IgD-negative memory B cell (primary cell): ENCODE measurements at regions not wholly inside any gene's neighbourhood (a gene's known extent, or its start where the extent isn't known, plus 50 kb on each side); places are given as distances from the start of the nearest gene placed in this dataset.

Source experiments
- H3K27ac Mint-ChIP-seq, 3 donors: one replicate each; pipeline ENCODE4 v1.8.0; 2020 to 2022; ENCODE audit warnings: mild to moderate bottlenecking in 3 of 3, mixed read lengths in 3 of 3, moderate library complexity in 1 of 3
- H3K27me3 Mint-ChIP-seq: one replicate; pipeline ENCODE4 v1.8.0; 2021; ENCODE audit warnings: mixed read lengths
- H3K36me3 Mint-ChIP-seq: one replicate; pipeline ENCODE4 v1.8.0; 2020; ENCODE audit warnings: mild to moderate bottlenecking, mixed read lengths
- H3K4me1 Mint-ChIP-seq, 3 donors: one replicate each; pipeline ENCODE4 v1.8.0; 2020 to 2022; ENCODE audit warnings: mixed read lengths in 3 of 3, mild to moderate bottlenecking in 1 of 3
- H3K4me3 Mint-ChIP-seq, 4 donors: one replicate each; pipeline ENCODE4 v1.8.0; 2020 to 2022; ENCODE audit warnings: mild to moderate bottlenecking in 4 of 4, mixed read lengths in 4 of 4, moderate library complexity in 3 of 4
- H3K9me3 Mint-ChIP-seq, 3 donors: one replicate each; pipeline ENCODE4 v1.8.0; 2020 to 2021; ENCODE audit warnings: mixed read lengths in 3 of 3, mild to moderate bottlenecking in 1 of 3

DNA sequence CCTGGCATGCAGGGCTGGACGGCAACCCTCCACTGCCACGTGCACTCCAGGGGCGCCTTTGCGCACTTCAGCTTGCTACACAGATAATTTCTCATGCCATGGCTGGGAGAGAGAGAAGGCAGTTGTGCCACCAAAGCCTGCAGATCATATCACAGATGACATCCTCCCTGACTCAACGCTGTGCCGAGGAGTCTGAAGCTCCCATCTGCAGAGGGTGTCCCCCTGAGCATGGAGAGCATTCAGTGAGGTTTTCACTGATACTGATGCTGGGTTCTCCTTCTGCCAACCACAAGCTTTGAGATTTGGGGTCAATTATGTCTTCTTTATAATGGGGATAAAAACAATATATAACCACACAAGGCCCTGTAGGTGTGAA lies 607.4 kb upstream of the ADAMTS16 start:
- no peaks in the 10 kb centered on the region for H3K36me3 Mint-ChIP-seq

DNA sequence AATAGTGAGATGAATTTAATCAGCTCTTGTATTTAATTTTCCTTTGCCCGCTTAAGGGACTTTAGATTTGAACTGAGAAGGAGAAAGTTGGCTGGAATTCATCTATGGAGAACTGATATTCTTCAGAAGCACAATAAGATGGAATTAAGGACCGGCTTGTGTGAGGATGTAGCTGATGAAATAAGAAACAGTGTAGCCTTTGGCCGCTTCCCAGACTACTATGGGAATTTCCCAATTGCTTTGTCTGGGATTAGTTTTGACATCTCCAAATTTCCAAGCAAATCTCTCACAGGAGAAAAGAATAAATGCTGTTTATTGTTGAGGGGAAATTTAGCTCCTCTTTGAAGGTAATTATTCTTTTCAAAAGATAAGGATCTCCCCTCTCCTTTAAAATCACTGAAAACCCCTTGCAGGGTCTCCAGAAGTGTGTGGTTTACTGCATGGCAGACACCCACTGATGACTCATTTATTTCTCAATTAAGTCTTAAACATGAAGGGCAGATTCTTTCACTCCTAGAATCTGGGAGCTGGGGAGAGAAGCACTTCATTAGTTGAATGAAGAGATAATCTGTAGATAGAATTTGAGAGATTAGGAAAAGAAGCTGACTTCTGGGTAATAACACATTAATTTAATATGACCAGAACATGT lies 606.5 kb upstream of the ADAMTS16 start:
- H3K9me3 Mint-ChIP-seq = peaks cover 0 to 7% (median 2%) of the 10 kb centered on the region in 3 donors
- no peaks in the 10 kb centered on the region for H3K27me3 Mint-ChIP-seq
- no peak overlapping the region for H3K4me3 Mint-ChIP-seq

More for the DNA sequence above, 607.4 kb upstream of the ADAMTS16 start:
- Mint-ChIP-seq H3K4me1 (peaks cover 0 to 2% (median 0%) of the 10 kb centered on the region in 3 donors), H3K27ac (no peak overlapping the region), H3K4me3 (no peak overlapping the region), H3K27me3 (no peaks in the 10 kb centered on the region), H3K9me3 (peaks cover 0 to 7% (median 2%) of the 10 kb centered on the region in 3 donors)

DNA sequence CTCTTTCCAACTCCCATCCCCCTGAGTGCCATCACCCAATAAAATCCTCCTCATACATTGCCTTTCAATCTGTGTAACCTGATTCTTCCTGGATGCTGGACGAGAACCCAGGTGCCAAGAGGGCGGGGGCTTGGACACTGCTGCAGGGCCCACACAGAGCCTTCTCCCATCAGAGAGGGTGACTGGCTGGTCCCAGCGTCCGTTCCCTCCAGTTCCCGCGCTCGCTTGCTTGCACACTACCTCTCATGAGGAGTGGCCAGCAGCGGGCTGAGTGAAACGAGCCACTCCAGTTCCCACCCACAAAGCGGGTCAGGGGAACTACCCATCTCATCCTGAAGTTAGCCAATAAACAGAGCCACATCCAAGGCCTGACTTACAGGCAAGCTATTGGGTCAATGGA lies 602.6 kb upstream of the ADAMTS16 start:
- peaks cover 0 to 2% (median 0%) of the 10 kb centered on the region in 3 donors for H3K4me1 Mint-ChIP-seq
- no peaks in the 10 kb centered on the region for H3K27me3 Mint-ChIP-seq
- no peak overlapping the region for H3K27ac Mint-ChIP-seq
- peaks cover 0 to 7% (median 2%) of the 10 kb centered on the region in 3 donors for H3K9me3 Mint-ChIP-seq
- H3K36me3 Mint-ChIP-seq = no peaks in the 10 kb centered on the region
- H3K4me3 Mint-ChIP-seq = peak overlapping the region in 1 of 4 donors; percentile 52

More for the DNA sequence above, 606.5 kb upstream of the ADAMTS16 start:
- Mint-ChIP-seq H3K4me1 (peaks cover 0 to 2% (median 0%) of the 10 kb centered on the region in 3 donors), H3K27ac (no peak overlapping the region), H3K36me3 (no peaks in the 10 kb centered on the region)

DNA sequence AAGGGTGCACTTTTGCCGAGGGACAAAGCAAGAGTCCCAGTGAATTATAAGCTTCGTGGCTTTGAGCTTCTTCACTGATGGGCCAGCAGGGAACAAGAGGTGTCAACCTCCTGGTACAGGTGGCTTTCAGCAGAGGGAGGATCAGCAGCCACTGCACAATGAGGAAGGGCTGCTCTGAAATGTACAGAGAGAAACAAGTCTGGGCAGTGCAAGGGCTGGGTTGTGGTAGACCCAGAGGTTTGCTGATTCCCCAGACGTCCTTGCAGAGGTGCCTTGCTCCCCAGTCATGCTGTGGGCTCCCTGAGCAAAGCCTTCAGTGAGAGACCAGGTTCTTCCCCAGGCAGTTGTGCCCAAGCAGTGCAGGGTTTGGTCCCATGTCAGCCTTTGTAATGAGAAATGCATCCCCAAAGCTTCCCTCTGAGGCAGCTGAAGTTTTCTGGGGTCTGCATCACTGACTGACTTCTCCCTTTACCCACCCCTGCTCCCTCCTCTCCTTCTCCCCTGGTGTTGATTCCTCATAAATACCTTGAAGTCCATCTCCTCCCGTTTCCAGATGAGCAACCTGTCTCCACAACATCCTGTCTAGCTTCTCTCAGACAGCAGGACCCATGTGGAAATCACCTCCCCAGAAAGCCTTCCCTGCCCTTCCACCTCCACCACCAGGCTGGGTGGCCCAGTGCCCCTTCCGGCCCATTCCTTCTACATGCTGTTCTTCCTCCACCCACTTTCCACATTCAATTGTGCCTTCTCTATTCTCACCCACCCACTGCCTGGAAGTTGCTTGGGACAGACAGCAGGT lies 599.6 kb upstream of the ADAMTS16 start:
- no peaks in the 10 kb centered on the region for H3K27me3 Mint-ChIP-seq
- no peak overlapping the region for H3K4me3 Mint-ChIP-seq
- no peaks in the 10 kb centered on the region for H3K36me3 Mint-ChIP-seq
- H3K4me1 Mint-ChIP-seq = no peaks in the 10 kb centered on the region
- H3K9me3 Mint-ChIP-seq = peaks cover 0 to 4% (median 2%) of the 10 kb centered on the region in 3 donors
- H3K27ac Mint-ChIP-seq = no peak overlapping the region

DNA sequence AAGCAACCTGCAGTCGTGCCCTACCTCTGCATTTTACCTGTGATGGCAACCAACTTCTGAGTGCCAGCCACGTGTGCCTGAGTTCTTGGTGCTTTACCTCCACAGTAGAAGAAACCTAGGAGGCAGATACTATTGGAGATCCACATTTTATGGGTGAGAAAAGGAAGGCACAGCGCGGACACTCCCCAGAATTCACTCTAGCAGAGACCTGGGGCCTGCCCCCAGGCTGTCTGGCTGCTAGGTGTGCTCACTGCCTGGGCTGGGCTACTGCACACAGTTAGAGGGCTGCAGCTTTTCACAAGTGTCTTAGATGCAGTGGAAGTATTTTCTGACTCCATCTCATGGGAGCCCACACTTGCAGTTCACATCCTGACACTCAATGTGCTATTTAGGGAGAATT lies 598.8 kb upstream of the ADAMTS16 start:
- H3K36me3 Mint-ChIP-seq = no peaks in the 10 kb centered on the region
- H3K4me1 Mint-ChIP-seq = no peaks in the 10 kb centered on the region
- no peak overlapping the region for H3K27ac Mint-ChIP-seq
- H3K27me3 Mint-ChIP-seq = no peaks in the 10 kb centered on the region
- H3K4me3 Mint-ChIP-seq = no peak overlapping the region
- H3K9me3 Mint-ChIP-seq = peaks cover 0 to under 1% (median under 1%) of the 10 kb centered on the region in 3 donors

GRCh38 chr5:4542145-4542778 lies 597.9 kb upstream of the ADAMTS16 start:
- H3K36me3 Mint-ChIP-seq = no peaks in the 10 kb centered on the region
- H3K27me3 Mint-ChIP-seq = no peaks in the 10 kb centered on the region
- no peaks in the 10 kb centered on the region for H3K4me1 Mint-ChIP-seq
- peaks cover 0 to 1% (median 0%) of the 10 kb centered on the region in 3 donors for H3K9me3 Mint-ChIP-seq
- H3K27ac Mint-ChIP-seq = no peak overlapping the region
- H3K4me3 Mint-ChIP-seq = no peak overlapping the region

GRCh38 chr5:4544049-4544670 lies 596.0 kb upstream of the ADAMTS16 start:
- H3K9me3 Mint-ChIP-seq = peaks cover 0 to 1% (median 0%) of the 10 kb centered on the region in 3 donors

GRCh38 chr5:4547547-4547946 lies 592.6 kb upstream of the ADAMTS16 start:
- H3K4me1 Mint-ChIP-seq = no peaks in the 10 kb centered on the region
- no peak overlapping the region for H3K27ac Mint-ChIP-seq
- H3K4me3 Mint-ChIP-seq = no peak overlapping the region
- no peaks in the 10 kb centered on the region for H3K27me3 Mint-ChIP-seq
- peaks cover 2% of the 10 kb centered on the region for H3K36me3 Mint-ChIP-seq
- H3K9me3 Mint-ChIP-seq = peaks cover 3 to 5% (median 5%) of the 10 kb centered on the region in 3 donors

More at GRCh38 chr5:4544049-4544670, 596.0 kb upstream of the ADAMTS16 start:
- Mint-ChIP-seq H3K36me3 (no peaks in the 10 kb centered on the region), H3K4me1 (no peaks in the 10 kb centered on the region), H3K27me3 (no peaks in the 10 kb centered on the region), H3K4me3 (no peak overlapping the region), H3K27ac (peak overlapping the region in 1 of 3 donors; percentile 60)

DNA sequence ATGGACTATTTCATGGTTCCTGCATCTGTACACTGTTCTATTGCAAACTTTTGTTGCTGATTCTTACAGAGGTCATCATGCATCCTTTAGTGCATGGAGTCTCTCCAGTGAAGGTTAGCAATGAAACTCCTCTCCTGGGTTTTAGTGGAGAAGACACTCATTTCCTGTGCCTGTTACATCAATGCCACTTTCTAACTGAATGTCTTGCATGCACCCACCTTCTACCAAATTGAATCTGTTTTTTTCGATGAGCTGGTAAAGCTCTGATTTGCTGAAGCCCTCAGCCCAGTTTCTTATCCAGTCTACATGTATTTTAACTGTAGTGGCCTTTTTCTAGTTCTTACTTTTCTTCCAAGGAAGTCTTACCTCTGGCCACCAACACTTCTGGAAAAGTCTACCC lies 591.8 kb upstream of the ADAMTS16 start:
- Mint-ChIP-seq H3K27ac (no peak overlapping the region), H3K36me3 (peaks cover 2% of the 10 kb centered on the region), H3K4me3 (no peak overlapping the region), H3K9me3 (peaks cover 5% of the 10 kb centered on the region in 3 donors), H3K27me3 (no peaks in the 10 kb centered on the region), H3K4me1 (no peaks in the 10 kb centered on the region)

- Mint-ChIP-seq H3K9me3 (peaks cover 5% of the 10 kb centered on the region in 3 donors), H3K27me3 (no peaks in the 10 kb centered on the region), H3K4me3 (no peak overlapping the region), H3K36me3 (peaks cover 2% of the 10 kb centered on the region), H3K27ac (no peak overlapping the region), H3K4me1 (no peaks in the 10 kb centered on the region)
These were observed 590.8 kb upstream of the ADAMTS16 start for GRCh38 chr5:4549351-4549750.

DNA sequence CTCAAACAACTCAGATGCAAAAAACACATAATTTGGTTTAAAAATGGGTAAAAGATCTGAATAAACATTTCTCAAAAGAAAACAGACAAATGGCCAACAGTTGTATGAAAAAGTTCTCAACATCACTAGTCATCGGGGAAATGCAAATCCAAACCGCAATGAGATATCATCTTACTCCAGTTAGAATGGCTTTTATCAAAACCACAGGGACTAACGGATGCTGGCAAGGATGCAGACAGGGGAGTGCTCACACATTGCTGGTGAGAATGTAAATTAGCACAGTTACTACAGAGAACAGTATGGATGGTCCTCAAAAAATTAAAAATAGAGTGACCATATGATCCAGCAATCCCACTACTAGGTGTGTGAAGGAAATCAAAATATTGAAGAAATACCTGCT lies 589.1 kb upstream of the ADAMTS16 start:
- peaks cover 5% of the 10 kb centered on the region in 3 donors for H3K9me3 Mint-ChIP-seq
- H3K4me1 Mint-ChIP-seq = no peaks in the 10 kb centered on the region
- H3K27ac Mint-ChIP-seq = no peak overlapping the region
- H3K4me3 Mint-ChIP-seq = no peak overlapping the region
- H3K36me3 Mint-ChIP-seq = peaks cover 2% of the 10 kb centered on the region
- no peaks in the 10 kb centered on the region for H3K27me3 Mint-ChIP-seq

GRCh38 chr5:4553130-4553529 lies 587.0 kb upstream of the ADAMTS16 start:
- Mint-ChIP-seq H3K9me3 (peaks cover 5% of the 10 kb centered on the region in 3 donors), H3K4me1 (no peaks in the 10 kb centered on the region), H3K27me3 (no peaks in the 10 kb centered on the region), H3K36me3 (peaks cover 2% of the 10 kb centered on the region), H3K27ac (no peak overlapping the region), H3K4me3 (no peak overlapping the region)

DNA sequence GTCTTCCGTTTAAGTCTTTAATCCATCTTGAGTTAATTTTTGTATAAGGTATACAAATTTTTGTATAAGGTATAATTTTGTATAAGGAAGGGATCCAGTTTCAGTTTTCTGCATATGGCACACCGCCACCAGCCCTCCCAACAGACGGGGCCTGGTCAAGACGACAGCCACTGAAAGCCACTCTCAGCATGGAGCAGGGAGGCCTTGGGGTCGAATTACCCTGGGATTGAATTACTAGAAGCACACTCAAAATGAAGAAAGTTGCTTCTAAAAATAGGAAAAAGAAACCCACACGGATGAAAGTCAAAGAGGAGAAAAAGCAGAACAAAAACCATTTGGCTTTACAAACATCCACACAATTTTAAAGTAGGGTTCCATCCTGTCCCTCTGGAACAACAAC lies 586.2 kb upstream of the ADAMTS16 start:
- Mint-ChIP-seq H3K9me3 (peaks cover 5% of the 10 kb centered on the region in 3 donors), H3K27me3 (no peaks in the 10 kb centered on the region), H3K4me1 (no peaks in the 10 kb centered on the region), H3K4me3 (no peak overlapping the region), H3K27ac (no peak overlapping the region), H3K36me3 (peaks cover 2% of the 10 kb centered on the region)

- H3K9me3 Mint-ChIP-seq = peaks cover 2 to 5% (median 3%) of the 10 kb centered on the region in 3 donors
- H3K36me3 Mint-ChIP-seq = no peaks in the 10 kb centered on the region
- H3K27ac Mint-ChIP-seq = no peak overlapping the region
- no peaks in the 10 kb centered on the region for H3K27me3 Mint-ChIP-seq
- no peaks in the 10 kb centered on the region for H3K4me1 Mint-ChIP-seq
- no peak overlapping the region for H3K4me3 Mint-ChIP-seq
These were observed 584.3 kb upstream of the ADAMTS16 start for GRCh38 chr5:4555725-4556285.

- Mint-ChIP-seq H3K4me1 (no peaks in the 10 kb centered on the region), H3K27ac (no peak overlapping the region), H3K27me3 (no peaks in the 10 kb centered on the region), H3K36me3 (no peaks in the 10 kb centered on the region), H3K4me3 (no peak overlapping the region), H3K9me3 (peaks cover 2 to 8% (median 6%) of the 10 kb centered on the region in 3 donors)
These were observed 578.7 kb upstream of the ADAMTS16 start for GRCh38 chr5:4561403-4561802.
